Activated B cell treated with CpG ODN at 0.5 μM for 24 hours (primary cell): ENCODE measurements at regions not wholly inside any gene's neighbourhood (a gene's known extent, or its start where the extent isn't known, plus 50 kb on each side); places are given as distances from the start of the nearest gene placed in this dataset.

Experiments
- ATAC-seq: fragments of 200-7000 bp; cut with Tn5 transposase; one replicate; pipeline ENCODE4 v1.10.0; 2021; ENCODE audit warnings: low read depth, mild to moderate bottlenecking, moderate library complexity
- CTCF ChIA-PET: fragments of 350-600 bp; sonication (Branson Sonifier 250); formaldehyde crosslinking; loops from one replicate; lab custom pipeline; 2021; ENCODE audit warnings: antibody characterized with exemption; lab: Charles Lee
- POLR2A ChIA-PET: fragments of 350-600 bp; sonication (Branson Sonifier 250); formaldehyde crosslinking; loops from one replicate; lab custom pipeline; 2021; ENCODE audit warnings: antibody characterized with exemption; lab: Charles Lee
- DNase-seq: peaks from one replicate; pipeline ENCODE4 v3.0.0; 2022
- H3K27ac Mint-ChIP-seq: one replicate; pipeline ENCODE4 v1.8.0; 2020; ENCODE audit warnings: mixed read lengths
- H3K27me3 Mint-ChIP-seq: one replicate; pipeline ENCODE4 v1.8.0; 2021; ENCODE audit warnings: mixed read lengths
- H3K36me3 Mint-ChIP-seq: one replicate; pipeline ENCODE4 v1.8.0; 2021; ENCODE audit warnings: low read depth, mixed read lengths
- H3K4me1 Mint-ChIP-seq: one replicate; pipeline ENCODE4 v1.8.0; 2021; ENCODE audit warnings: mixed read lengths
- H3K4me3 Mint-ChIP-seq: one replicate; pipeline ENCODE4 v1.8.0; 2020; ENCODE audit warnings: mild to moderate bottlenecking, mixed read lengths
- H3K9me3 Mint-ChIP-seq: one replicate; pipeline ENCODE4 v1.8.0; 2020; ENCODE audit warnings: mixed read lengths
- CTCF ChIP-seq: fragments of 200-600 bp; IDR thresholded peaks from one replicate; pipeline ENCODE4 v1.8.0; 2022; ENCODE audit warnings: antibody characterized with exemption, mild to moderate bottlenecking
- intact Hi-C: fragments of 100-400 bp; cut with micrococcal nuclease; formaldehyde crosslinking; loops from one replicate; pipeline ENCODE4 v1.15.1; 2024

GRCh38 chr4:8762951-8763735 lies 108.5 kb downstream of the HMX1 start:
- Mint-ChIP-seq H3K4me3 (no peak overlapping the region), H3K27ac (no peak overlapping the region), H3K27me3 (peaks cover 2% of the 10 kb centered on the region), H3K36me3 (no peaks in the 10 kb centered on the region), H3K9me3 (no peaks in the 10 kb centered on the region), H3K4me1 (no peaks in the 10 kb centered on the region)
- no peak for DNase-seq
- intact Hi-C loops = no loop called here
- no peak for ATAC-seq
- ChIA-PET CTCF (no interaction called here), POLR2A (no interaction called here)
- no peak for TF ChIP-seq CTCF

- POLR2A ChIA-PET = no interaction called here
- no peak for ATAC-seq
- CTCF ChIA-PET = no interaction called here
- no peaks in the 10 kb centered on the region for H3K4me1 Mint-ChIP-seq
- no peak for TF ChIP-seq CTCF
- peaks cover 2% of the 10 kb centered on the region for H3K27me3 Mint-ChIP-seq
- H3K9me3 Mint-ChIP-seq = no peaks in the 10 kb centered on the region
- intact Hi-C loops = no loop called here
- H3K36me3 Mint-ChIP-seq = no peaks in the 10 kb centered on the region
- H3K4me3 Mint-ChIP-seq = no peak overlapping the region
- H3K27ac Mint-ChIP-seq = no peak overlapping the region
- no peak for DNase-seq
Measured at GRCh38 chr4:8762356-8762755, 109.3 kb downstream of the HMX1 start.

- Mint-ChIP-seq H3K36me3 (no peaks in the 10 kb centered on the region), H3K4me1 (no peaks in the 10 kb centered on the region), H3K27me3 (peaks cover 2% of the 10 kb centered on the region), H3K27ac (no peak overlapping the region), H3K9me3 (no peaks in the 10 kb centered on the region), H3K4me3 (no peak overlapping the region)
- intact Hi-C loops = no loop called here
- DNase-seq = no peak
- ATAC-seq = no peak
- ChIA-PET POLR2A (no interaction called here), CTCF (no interaction called here)
- TF ChIP-seq CTCF = no peak
Measured at GRCh38 chr4:8761824-8762205, 109.8 kb downstream of the HMX1 start.

GRCh38 chr4:8761167-8761823 lies 110.3 kb downstream of the HMX1 start:
- Mint-ChIP-seq H3K36me3 (no peaks in the 10 kb centered on the region), H3K4me1 (no peaks in the 10 kb centered on the region), H3K4me3 (no peak overlapping the region), H3K9me3 (no peaks in the 10 kb centered on the region), H3K27me3 (peaks cover 2% of the 10 kb centered on the region), H3K27ac (no peak overlapping the region)
- CTCF ChIA-PET = no interaction called here
- no peak for DNase-seq
- POLR2A ChIA-PET = no interaction called here
- ATAC-seq = no peak
- intact Hi-C loops = no loop called here
- TF ChIP-seq CTCF = no peak

GRCh38 chr4:8760561-8760960 lies 111.1 kb downstream of the HMX1 start:
- intact Hi-C loops = no loop called here
- ChIA-PET CTCF (no interaction called here), POLR2A (no interaction called here)
- peaks cover 2% of the 10 kb centered on the region for H3K27me3 Mint-ChIP-seq
- no peak for ATAC-seq
- H3K4me1 Mint-ChIP-seq = no peaks in the 10 kb centered on the region
- H3K9me3 Mint-ChIP-seq = no peaks in the 10 kb centered on the region
- TF ChIP-seq CTCF = no peak
- no peak overlapping the region for H3K27ac Mint-ChIP-seq
- H3K4me3 Mint-ChIP-seq = no peak overlapping the region
- no peaks in the 10 kb centered on the region for H3K36me3 Mint-ChIP-seq
- no peak for DNase-seq
